ENCODE measurements at regions not wholly inside any gene's neighbourhood (a gene's known extent, or its start where the extent isn't known, plus 50 kb on each side); places are given as distances from the start of the nearest gene placed in this dataset.

DNA sequence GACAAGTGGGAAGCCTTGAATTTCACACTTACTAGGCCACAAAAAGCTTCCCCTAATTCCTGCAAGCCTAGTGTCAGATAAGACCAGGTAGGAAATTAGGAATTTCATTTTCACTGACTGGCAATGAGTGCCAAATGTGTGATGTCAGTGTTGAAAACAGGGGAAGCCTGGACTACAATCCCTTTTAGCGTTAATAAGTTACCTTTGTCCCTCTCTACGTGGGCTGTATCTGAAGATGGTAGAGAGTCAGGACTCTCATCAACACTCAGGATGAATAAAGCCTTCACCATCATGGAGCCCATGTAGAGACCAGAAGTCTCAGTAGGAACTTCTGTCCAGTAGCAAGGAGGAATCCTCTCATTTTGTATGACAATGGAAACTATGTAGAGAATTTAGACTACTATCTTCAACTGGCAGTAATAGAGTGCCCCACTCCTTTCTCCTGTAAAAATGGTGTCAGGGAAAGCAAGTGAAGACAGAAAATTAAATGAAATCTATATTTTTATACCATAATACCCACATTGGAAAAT lies 324.1 kb upstream of the KLHL1 start:
- TF ChIP-seq EZH2 (IDR thresholded peaks at IDR 0.05) = no peak
- no peak for TF ChIP-seq POLR2AphosphoS5 (IDR thresholded peaks at IDR 0.05; ENCODE audit: borderline replicate concordance, low read depth, low read length)
- no peak for TF ChIP-seq FOXP2 (optimal IDR thresholded peaks at IDR 0.05; ENCODE audit: control extremely low read depth, extremely low read length, insufficient read depth)

All from SK-N-MC (cell line).